B cell (primary cell): ENCODE measurements at regions not wholly inside any gene's neighbourhood (a gene's known extent, or its start where the extent isn't known, plus 50 kb on each side); places are given as distances from the start of the nearest gene placed in this dataset.

Experiments used
- ATAC-seq: fragments of 200-7000 bp; cut with Tn5 transposase; one replicate; pipeline ENCODE4 v1.10.0; 2021; ENCODE audit warnings: low read depth, mild to moderate bottlenecking, moderate number of reproducible peaks, moderate library complexity
- CTCF ChIA-PET: fragments of 350-600 bp; sonication (Branson Sonifier 250); formaldehyde crosslinking; loops from one replicate; lab custom pipeline; 2021; ENCODE audit warnings: antibody characterized with exemption, inconsistent platforms; lab: Charles Lee
- POLR2A ChIA-PET: fragments of 350-600 bp; sonication (Branson Sonifier 250); formaldehyde crosslinking; loops from one replicate; lab custom pipeline; 2021; ENCODE audit warnings: antibody characterized with exemption; lab: Charles Lee
- DNase-seq: peaks from one replicate; pipeline ENCODE4 v3.0.0; 2013
- H2AFZ ChIP-seq: 2 replicates; pipeline ENCODE4 v1.6.1; 2012; ENCODE audit warnings: mild to moderate bottlenecking, low read depth, low read length; ENCODE audit not compliant: insufficient read depth, poor library complexity, severe bottlenecking
- H3K27ac ChIP-seq, 2 donors: 1 replicate in 1 of 2; 2 replicates in 1 of 2; pipeline ENCODE4 v1.5.1; 2012 to 2013; ENCODE audit warnings: low read length in 2 of 2, mild to moderate bottlenecking in 2 of 2, moderate library complexity in 1 of 2
- H3K27me3 ChIP-seq, 4 experiments: fragments of 200-600 bp in 1 of 4; sonication (generic) in 1 of 4; replicated peaks in 1 of 4; 1 replicate in 2 of 4; 2 replicates in 2 of 4; pipeline versions ENCODE4 v1.6.1 to v1.7.0; 2013 to 2016; ENCODE audit warnings: low read length in 3 of 4, mild to moderate bottlenecking in 2 of 4, mixed read lengths in 1 of 4, moderate library complexity in 1 of 4; ENCODE audit not compliant: insufficient read depth in 4 of 4, control insufficient read depth in 3 of 4; ENCODE audit errors: control extremely low read depth in 1 of 4
- H3K36me3 ChIP-seq, 2 experiments: replicated peaks in 1 of 2; 1 replicate in 1 of 2; 2 replicates in 1 of 2; pipeline versions ENCODE4 v1.6.1 to v1.7.1; 2013; ENCODE audit warnings: low read length in 1 of 2; ENCODE audit not compliant: insufficient read depth in 2 of 2, control insufficient read depth in 1 of 2; ENCODE audit errors: control extremely low read depth in 1 of 2, extremely low read depth in 1 of 2
- H3K4me1 ChIP-seq, 2 donors: fragments of 200-600 bp in 1 of 2; sonication (generic) in 1 of 2; 1 replicate in 1 of 2; 2 replicates in 1 of 2; pipeline versions ENCODE4 v1.5.1 to v1.6.1; 2013 to 2017; ENCODE audit warnings: low read length in 2 of 2; ENCODE audit not compliant: control insufficient read depth in 2 of 2, insufficient read depth in 2 of 2
- H3K4me2 ChIP-seq: replicated peaks from 2 replicates; pipeline ENCODE3; 2012; ENCODE audit warnings: mild to moderate bottlenecking, low read depth, low read length; ENCODE audit not compliant: poor library complexity, severe bottlenecking
- H3K4me3 ChIP-seq, 5 experiments: fragments of 200-600 bp in 1 of 5; sonication (generic) in 1 of 5; 1 replicate in 3 of 5; 2 replicates in 2 of 5; pipeline versions ENCODE4 v1.5.1 to v1.7.0; 2011 to 2016; ENCODE audit warnings: low read length in 4 of 5, mild to moderate bottlenecking in 4 of 5, low read depth in 2 of 5, control low read depth in 1 of 5, moderate library complexity in 1 of 5; ENCODE audit not compliant: insufficient read depth in 1 of 5; ENCODE audit errors: control extremely low read depth in 1 of 5, extremely low read depth in 1 of 5
- H3K79me2 ChIP-seq: fragments of 200-600 bp; sonication (generic); one replicate; pipeline ENCODE4 v1.6.0; 2016; ENCODE audit warnings: low read length; ENCODE audit not compliant: control insufficient read depth, insufficient read depth
- H3K9ac ChIP-seq: fragments of 200-600 bp; sonication (generic); 2 replicates; pipeline ENCODE4 v1.6.1; 2017; ENCODE audit warnings: mild to moderate bottlenecking, low read length, moderate library complexity
- H3K9me3 ChIP-seq, 3 donors: one replicate each; pipeline versions ENCODE4 v1.6.1 to v1.7.1; 2013; ENCODE audit warnings: low read length in 2 of 3; ENCODE audit not compliant: control insufficient read depth in 2 of 3, insufficient read depth in 1 of 3; ENCODE audit errors: control extremely low read depth in 1 of 3
- H4K20me1 ChIP-seq: 2 replicates; pipeline ENCODE4 v1.6.0; 2012; ENCODE audit warnings: mild to moderate bottlenecking, low read length; ENCODE audit not compliant: insufficient read depth, control insufficient read depth, poor library complexity, severe bottlenecking
- H3K27ac Mint-ChIP-seq: one replicate; pipeline ENCODE4 v1.8.0; 2021; ENCODE audit warnings: mixed read lengths
- H3K27me3 Mint-ChIP-seq: one replicate; pipeline ENCODE4 v1.8.0; 2021; ENCODE audit warnings: mixed read lengths
- H3K4me1 Mint-ChIP-seq: one replicate; pipeline ENCODE4 v1.8.0; 2021; ENCODE audit warnings: mixed read lengths
- H3K4me3 Mint-ChIP-seq: one replicate; pipeline ENCODE4 v1.8.0; 2021; ENCODE audit warnings: mixed read lengths
- H3K9me3 Mint-ChIP-seq: one replicate; pipeline ENCODE4 v1.8.0; 2022; ENCODE audit warnings: mixed read lengths; ENCODE audit not compliant: insufficient read depth
- EZH2 ChIP-seq: IDR thresholded peaks from 2 replicates; pipeline ENCODE4 v1.6.1; 2012; ENCODE audit warnings: borderline replicate concordance, low read depth, mild to moderate bottlenecking, moderate library complexity, low read length; ENCODE audit not compliant: insufficient read depth, poor library complexity, severe bottlenecking
- WGBS: methylation state at CpG from one replicate; pipeline ENCODE4 v1.1.5; 2013; ENCODE audit warnings: missing lambda C conversion rate; ENCODE audit not compliant: insufficient coverage; 5-methylcytosine and 5-hydroxymethylcytosine counted together
- intact Hi-C: fragments of 100-400 bp; cut with micrococcal nuclease; formaldehyde crosslinking; loops from one replicate; pipeline ENCODE4 v1.10.0; 2022
- TF ChIP-seq, protein P1 (sequence below): fragments of 200-600 bp; IDR thresholded peaks from one replicate; pipeline ENCODE4 v1.8.0; 2022; ENCODE audit warnings: antibody characterized with exemption, mild to moderate bottlenecking

DNA sequence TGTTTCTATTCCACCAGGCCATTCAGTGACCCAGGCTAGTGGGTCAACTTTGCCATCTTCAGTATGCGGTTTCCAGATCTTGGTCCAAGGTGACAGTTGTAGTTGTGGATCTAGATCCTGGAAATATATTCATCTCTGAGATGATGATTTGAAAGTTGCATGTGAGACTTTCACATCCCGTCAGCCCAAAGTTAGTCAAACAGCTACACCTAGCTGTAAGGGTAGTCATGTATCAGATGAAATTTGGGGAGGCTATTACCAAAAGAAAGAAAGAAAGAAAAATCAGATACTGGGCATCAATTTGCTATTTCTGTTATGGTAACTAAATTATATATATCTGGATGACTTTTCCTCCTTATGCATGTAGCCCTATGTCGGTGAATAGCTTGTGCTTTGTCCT lies 259.4 kb upstream of the ARX start:
- no peak for ATAC-seq
- no CpG with 5 or more reads among the region's 3 CpGs for WGBS
- TF ChIP-seq, protein P1, sequence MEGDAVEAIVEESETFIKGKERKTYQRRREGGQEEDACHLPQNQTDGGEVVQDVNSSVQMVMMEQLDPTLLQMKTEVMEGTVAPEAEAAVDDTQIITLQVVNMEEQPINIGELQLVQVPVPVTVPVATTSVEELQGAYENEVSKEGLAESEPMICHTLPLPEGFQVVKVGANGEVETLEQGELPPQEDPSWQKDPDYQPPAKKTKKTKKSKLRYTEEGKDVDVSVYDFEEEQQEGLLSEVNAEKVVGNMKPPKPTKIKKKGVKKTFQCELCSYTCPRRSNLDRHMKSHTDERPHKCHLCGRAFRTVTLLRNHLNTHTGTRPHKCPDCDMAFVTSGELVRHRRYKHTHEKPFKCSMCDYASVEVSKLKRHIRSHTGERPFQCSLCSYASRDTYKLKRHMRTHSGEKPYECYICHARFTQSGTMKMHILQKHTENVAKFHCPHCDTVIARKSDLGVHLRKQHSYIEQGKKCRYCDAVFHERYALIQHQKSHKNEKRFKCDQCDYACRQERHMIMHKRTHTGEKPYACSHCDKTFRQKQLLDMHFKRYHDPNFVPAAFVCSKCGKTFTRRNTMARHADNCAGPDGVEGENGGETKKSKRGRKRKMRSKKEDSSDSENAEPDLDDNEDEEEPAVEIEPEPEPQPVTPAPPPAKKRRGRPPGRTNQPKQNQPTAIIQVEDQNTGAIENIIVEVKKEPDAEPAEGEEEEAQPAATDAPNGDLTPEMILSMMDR = no peak
- no peak for TF ChIP-seq EZH2
- H3K4me3 ChIP-seq = no peak overlapping the region
- no peaks in the 10 kb centered on the region for H3K4me1 ChIP-seq
- H3K27me3 ChIP-seq = no peaks in the 10 kb centered on the region
- H3K79me2 ChIP-seq = no peaks in the 10 kb centered on the region
- Mint-ChIP-seq H3K27me3 (no peaks in the 10 kb centered on the region), H3K27ac (no peak overlapping the region), H3K4me1 (no peaks in the 10 kb centered on the region), H3K9me3 (no peaks in the 10 kb centered on the region), H3K4me3 (no peak overlapping the region)
- H4K20me1 ChIP-seq = no peaks in the 10 kb centered on the region
- CTCF ChIA-PET = no interaction called here
- no peak overlapping the region for H2AFZ ChIP-seq
- no peak for DNase-seq
- H3K9me3 ChIP-seq = no peaks in the 10 kb centered on the region
- intact Hi-C loops = no loop called here
- no peak overlapping the region for H3K27ac ChIP-seq
- no peaks in the 10 kb centered on the region for H3K36me3 ChIP-seq
- H3K4me2 ChIP-seq = no peak overlapping the region
- POLR2A ChIA-PET = no interaction called here
- H3K9ac ChIP-seq = no peak overlapping the region

DNA sequence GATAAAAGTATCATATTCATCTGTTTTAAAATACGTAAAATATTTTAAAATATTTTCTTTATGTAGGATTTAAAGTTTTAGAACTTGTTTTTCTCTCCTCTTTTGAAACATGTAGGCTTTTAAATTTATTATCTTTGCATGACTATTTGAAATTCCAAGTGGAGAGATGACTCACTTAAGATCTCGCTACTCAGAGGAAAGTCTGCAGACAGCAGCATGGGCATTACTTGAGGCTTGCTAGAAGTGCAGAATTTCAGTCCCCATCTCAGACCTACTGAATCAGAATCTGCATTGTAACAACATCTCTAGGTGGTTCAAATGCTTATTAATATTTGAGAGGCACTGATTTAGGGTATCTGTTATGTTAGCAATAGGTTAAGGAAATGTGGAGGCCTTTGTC lies 225.7 kb upstream of the ARX start:
- no peak overlapping the region for H3K27ac ChIP-seq
- H3K9me3 ChIP-seq = no peaks in the 10 kb centered on the region
- no peak overlapping the region for H2AFZ ChIP-seq
- no peaks in the 10 kb centered on the region for H3K79me2 ChIP-seq
- ATAC-seq (no peak), DNase-seq (no peak)
- TF ChIP-seq EZH2 = no peak
- TF ChIP-seq, protein P1 = no peak
- no peak overlapping the region for H3K4me3 Mint-ChIP-seq
- no peaks in the 10 kb centered on the region for H3K4me1 ChIP-seq
- H3K36me3 ChIP-seq = no peaks in the 10 kb centered on the region
- no peaks in the 10 kb centered on the region for H3K4me1 Mint-ChIP-seq
- no peak overlapping the region for H3K4me3 ChIP-seq
- no peak overlapping the region for H3K9ac ChIP-seq
- no CpG with 5 or more reads among the region's 2 CpGs for WGBS
- ChIA-PET POLR2A (no interaction called here), CTCF (no interaction called here)
- intact Hi-C loops = no loop called here
- H4K20me1 ChIP-seq = no peaks in the 10 kb centered on the region
- H3K27me3 Mint-ChIP-seq = no peaks in the 10 kb centered on the region
- H3K27ac Mint-ChIP-seq = no peak overlapping the region
- no peaks in the 10 kb centered on the region for H3K27me3 ChIP-seq
- no peak overlapping the region for H3K4me2 ChIP-seq
- H3K9me3 Mint-ChIP-seq = no peaks in the 10 kb centered on the region
